Renal pelvis (tissue), 1 donor: ENCODE measurements at regions not wholly inside any gene's neighbourhood (a gene's known extent, or its start where the extent isn't known, plus 50 kb on each side); places are given as distances from the start of the nearest gene placed in this dataset.

ENCODE experiments used
- DNase-seq: peaks from one replicate; pipeline ENCODE4 v3.0.0-alpha.2; 2013

DNA sequence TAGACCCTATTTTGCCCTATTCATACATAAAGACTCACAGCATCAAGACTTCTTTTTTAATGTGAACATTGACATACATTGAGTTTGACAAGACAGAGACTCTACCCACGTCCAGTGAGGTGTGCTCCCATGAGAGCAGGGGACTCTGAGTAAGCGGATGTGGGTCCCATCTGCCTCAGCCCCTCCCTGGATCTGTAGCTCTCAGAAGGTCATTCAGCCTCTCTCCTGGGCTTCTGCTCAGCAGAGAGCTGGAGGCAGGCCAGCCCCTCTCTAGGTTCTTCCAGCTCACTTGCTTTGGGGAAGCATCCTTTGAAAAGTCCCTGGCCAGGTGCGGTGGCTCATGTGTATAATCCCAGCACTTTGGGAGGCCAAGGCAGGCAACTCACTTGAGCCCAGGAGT, 146.9 kb upstream of the ZMIZ1 start:
- no peak for DNase-seq

DNA sequence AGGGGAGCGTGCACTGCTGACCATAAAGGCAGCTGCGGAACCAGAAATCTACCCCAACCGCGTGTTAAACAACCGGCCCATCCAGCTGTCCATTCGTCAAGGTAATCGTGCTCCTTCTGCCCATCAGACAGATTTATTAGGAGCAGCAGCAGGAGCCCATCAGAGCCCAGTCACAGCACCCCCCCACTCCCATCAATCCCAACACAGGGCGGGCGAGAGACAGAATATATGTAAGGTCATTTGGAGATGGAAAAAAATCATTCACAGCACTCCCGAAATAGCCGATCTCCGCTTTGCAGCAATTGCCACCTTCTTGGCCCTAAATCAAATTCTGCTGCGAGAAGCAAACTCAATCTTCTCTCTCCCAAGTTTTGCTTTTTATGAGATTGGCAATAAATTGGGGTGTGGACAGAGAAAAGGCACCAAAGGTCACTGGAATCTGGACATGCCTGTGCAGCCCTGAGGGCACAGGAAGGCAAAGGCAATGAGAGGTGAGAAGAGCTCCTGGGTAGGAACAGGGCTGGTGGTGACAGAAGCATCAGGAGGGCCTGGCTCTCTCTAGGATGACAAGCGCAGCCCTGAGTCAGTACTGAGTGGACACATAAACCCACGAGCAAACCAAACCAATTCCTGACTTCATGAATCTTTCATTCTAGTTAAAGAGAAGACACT, 145.0 kb upstream of the ZMIZ1 start:
- DNase-seq = no peak

DNA sequence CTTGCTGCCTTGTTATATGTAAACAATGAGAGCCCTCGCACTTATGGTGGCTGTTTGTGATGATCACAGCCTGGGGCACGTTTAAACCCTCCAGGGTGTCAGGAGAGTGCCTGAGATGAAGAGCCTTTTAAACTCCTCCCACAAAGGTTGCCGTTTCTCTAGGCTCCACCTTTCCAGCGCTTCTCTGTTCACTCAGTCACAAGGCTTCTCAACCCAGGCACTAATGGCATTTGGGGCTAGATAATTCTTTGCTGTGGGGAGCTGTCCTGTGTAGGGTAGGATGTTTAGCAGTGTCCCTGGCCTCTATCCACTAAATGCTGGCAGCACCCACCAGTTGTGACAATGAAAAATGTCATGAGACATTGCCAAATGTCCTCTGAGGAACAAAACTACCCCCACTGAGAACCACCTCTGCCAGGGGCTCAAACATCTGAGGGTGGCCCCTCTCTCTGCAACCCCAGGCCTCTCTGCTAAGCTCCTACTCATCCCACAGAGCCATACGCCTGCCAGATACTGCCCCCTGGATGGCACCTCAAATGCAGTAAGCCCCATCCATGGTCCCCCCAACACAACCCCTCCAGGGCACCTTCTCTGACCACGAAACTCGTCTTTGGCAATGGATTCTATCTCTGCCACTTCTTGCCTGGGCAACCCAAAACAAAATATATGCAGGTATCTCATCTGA, 144.3 kb upstream of the ZMIZ1 start:
- no peak for DNase-seq

DNA sequence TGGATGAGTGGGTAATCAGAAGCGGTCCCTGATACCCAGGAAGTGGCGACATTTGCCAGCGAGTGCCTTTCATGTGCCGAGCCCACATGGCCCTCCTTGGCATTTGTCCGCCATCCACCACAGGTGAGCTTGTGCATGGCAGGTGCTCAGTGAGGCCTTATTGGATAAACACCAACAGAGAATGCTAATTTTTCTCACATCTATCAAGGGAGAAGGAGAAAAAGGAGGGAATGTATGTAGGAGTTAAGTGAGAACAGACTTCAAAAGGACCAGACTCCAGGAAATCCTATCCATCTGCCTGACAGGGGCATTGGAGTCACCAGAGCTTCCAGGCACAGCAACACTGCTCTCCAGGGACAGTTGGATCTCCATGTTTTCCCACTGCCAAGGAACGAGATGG, 143.5 kb upstream of the ZMIZ1 start:
- no peak for DNase-seq

DNA sequence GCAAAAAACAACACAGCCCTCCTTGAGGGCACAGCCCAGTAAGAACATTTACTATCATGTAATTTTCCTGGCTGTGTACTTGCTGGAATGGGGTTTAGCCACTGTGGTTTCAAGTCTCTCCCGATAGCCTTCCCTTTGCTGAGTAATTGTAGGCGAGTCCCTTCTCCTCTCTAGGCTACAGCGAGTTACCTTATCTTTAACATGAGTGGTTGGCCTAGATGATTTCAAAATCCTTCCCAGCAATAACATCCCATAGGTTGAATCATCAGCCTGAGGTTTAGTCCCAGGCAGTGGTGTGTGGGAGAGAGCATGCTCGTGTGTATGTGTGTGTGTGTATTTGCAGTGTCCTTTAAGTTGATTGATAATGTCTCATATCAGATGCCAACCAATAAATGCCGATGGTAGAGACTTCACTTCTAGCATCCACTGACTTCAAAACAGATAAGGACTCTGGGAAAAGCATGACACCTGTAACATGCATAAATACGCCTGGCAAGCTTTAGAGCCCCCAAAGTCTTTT, 142.9 kb upstream of the ZMIZ1 start:
- DNase-seq = no peak

DNA sequence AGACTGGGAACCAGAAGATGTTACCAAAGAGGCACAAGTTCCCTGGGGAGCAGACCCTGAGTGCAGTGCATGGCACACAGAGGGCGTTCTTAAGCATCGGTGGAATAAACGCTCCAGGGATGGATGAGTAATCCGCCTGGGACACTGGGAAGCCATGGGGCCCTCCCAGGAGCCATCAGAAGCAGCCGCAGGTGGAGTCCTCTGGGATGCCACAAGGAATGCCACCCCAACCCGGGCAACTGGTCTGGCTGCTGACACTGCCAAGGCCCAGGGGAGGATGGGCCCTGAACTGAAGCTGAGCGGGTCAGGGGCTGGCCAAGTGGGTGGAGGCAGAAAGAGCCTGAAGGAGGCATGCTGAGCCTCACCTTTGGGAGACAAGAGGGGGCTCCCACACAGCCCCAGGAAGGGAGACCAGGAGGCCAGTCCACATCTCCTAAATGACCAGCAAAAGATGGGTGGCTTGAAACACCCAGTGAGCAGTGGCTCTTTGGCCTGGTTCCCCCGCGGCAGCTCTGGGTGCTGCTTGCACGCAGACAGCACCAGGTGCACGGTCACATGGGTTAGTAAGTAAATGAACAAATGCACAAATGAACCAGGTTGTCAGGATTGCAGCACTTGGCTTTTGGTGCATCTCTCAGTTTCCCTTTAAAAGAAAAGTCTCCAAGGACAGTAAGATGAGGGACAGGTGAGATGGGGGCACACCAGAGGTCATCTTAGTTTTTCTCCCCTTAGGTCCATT, 141.3 kb upstream of the ZMIZ1 start:
- DNase-seq = no peak

DNA sequence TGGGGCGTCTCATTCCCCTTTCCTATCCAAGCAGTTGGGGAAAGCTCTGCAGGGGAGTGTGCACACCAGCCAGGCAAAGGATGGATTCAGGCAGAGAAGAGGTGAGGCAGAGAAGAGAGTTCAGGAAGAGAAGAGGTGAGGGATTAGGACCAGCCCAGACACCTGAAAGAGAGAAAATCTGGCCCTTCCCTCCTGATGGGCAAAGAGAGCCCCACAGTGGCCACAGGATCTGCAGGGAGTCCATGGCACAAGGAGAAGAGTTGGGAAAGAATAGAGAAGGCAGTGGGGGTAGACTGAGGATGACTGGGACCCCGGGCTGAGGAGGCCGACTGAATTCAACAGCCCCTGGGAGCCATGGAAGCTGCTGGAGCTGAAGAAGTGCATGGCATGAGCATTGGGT, 140.4 kb upstream of the ZMIZ1 start:
- DNase-seq = no peak

DNA sequence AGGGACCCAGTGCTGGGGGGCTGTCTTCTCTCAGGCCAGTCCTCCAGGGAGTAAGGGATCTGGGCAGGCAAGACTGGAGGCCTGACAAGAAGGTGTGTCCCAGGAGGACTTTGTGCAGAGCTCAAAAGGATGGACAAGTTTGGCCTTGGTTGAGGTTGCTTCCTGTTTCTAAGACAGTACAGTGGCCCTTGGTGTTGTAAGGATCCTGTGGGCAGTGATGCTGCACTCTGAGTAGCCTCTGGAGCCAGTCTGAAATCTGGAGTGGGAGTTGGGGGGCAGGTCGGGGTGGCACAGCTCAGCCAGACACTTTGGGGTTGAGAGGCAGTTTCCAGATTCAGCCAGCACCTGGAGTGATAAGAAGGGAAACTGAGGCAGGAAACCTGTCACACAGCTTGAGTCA, 139.2 kb upstream of the ZMIZ1 start:
- no peak for DNase-seq

DNA sequence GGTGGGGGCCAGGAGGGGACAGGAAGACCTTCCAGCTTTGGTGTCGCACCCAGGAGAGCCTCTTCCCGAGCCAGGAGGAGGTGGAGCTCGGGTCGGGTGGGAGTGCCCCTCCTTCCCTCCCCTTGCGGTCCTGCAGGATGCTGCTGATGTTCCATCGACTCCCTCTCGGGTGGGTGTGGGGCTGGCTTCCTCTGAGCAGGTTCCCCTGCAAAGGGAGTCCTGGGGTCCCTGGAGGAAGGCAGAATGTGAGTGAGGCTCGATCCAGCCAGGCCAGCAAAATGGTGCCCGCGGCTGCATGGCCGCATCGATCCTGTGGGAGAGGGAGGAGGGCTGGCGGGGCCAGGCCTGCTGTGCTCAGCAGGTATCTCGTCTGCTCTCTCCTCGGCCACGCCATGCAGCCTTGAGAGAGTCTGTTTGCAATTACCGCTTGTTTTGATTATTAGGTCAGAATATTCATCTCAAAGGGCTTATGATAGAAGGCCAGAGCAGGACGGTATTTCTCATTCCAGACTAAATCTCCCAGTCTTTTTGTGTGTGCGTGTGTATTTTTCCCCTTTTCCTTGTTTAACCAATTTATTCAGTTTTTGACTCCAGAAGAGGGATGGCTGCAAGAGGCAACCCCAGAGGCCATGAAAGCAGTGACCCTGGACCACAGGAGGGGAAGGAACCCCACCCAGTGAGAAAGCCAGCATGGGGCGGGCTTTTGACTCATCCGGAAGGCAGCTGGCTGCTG, 137.3 kb upstream of the ZMIZ1 start:
- DNase-seq = no peak

DNA sequence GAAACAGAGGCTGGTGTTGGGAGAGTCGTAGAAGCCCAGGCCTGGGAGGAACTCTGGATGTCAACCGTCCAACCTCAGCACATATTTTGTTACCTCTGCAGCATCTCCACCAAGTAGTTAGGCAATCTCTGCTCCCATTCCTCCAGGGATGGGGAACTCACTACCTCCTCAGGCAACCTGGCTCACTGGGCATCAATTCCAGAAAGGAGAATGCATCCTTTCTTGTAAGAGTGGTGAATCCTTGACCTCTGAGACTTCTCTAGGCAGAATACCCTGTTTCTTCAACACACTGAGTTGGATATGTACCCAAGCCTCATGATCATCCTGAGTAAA, 136.7 kb upstream of the ZMIZ1 start:
- DNase-seq = no peak

DNA sequence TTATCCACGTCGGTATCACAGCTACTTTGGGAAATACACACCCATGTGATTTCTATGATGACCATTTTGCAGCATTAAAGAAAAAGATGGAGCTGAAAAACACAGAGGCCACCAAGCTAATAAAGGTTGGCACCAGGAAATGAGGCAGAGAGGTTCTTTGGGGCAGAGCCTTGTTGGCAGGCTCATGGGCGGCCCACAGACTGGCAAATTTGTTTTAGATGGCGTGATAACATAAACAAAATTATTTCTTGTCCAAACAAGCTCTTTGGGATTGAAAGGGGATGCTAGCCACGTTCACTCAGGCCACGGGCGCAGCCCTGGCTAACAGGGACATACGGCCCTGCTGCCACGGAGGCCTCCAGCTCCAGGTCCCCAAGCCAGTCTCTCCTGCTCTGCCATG, 135.9 kb upstream of the ZMIZ1 start:
- no peak for DNase-seq

DNA sequence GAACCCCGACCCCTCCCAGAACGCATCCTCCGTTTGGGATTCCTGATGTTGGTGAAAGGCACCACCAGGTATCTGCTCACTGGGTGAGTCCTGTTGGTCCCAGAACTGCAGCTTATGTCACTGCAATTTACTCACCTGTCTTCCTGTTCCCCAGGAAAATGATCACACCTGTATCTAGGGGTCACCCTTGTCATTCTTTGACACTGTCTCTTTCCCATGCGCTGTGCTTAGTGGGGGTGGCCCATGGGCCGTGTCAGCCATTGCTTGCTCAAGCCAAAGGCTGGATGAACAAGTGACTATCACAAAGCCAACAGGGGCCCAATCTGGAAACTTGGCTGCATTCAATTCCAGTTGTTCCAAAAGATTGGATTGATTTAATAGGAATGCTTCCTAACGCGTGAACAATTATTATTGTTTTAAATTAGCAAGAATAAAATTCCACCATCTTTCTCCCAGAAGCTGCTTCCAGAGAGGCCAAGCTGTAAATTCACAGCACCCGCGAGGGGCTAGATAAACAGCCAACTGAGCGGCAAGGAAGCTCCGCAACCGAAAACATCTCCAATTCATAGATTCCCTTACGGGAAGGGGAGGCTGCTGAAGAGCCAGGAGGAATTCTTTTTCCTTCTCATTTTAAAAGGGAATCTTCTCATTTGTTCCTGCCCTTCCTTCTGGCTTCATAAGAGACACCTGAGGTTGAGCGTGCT, 134.8 kb upstream of the ZMIZ1 start:
- DNase-seq = no peak

DNA sequence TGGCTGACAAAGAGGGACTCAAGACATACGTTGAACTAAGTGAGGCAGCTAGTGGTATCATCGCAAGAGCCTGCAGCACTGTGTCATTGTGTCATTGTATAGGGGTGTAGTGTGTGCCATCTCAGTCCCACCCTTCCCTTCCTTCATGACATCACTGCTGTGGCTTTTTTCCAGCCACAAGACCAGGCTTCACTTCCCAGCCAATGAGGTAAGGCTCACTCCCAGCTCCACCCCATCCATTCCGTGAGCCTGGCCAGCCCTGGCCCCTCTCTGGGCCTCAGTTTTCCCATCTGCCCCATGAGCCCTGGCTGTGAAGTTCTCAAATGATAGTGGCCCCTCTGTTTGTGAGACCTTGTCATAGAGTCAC, 134.3 kb upstream of the ZMIZ1 start:
- DNase-seq = no peak

DNA sequence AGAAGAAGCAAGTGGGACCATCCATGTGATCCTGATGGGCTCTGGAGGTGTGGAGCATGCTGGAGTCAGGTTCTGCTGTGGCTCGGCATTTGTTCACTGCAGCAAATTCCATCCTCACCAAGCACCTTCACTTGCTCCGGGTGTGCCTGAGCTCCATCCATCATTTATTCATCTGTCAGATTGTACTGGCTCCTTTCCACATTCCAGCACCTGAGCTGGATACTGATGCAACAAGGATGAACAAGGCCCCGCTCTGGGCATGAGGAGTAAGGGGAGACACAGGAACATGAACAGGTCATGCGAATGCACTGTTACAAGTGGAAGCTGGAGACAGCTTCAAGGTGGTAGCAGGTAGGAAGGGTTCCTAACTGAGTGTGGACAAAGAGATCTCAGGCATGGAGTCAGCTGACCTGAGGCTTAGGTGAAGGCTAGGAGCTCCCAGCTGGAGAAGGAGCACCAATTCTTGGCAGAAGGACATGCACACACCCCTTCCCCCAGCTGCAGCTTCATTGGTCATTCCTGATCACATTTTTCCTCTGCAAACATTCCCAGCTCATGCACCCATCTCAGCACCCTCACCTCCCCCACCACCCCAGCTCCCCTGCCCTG, 133.7 kb upstream of the ZMIZ1 start:
- no peak for DNase-seq

DNA sequence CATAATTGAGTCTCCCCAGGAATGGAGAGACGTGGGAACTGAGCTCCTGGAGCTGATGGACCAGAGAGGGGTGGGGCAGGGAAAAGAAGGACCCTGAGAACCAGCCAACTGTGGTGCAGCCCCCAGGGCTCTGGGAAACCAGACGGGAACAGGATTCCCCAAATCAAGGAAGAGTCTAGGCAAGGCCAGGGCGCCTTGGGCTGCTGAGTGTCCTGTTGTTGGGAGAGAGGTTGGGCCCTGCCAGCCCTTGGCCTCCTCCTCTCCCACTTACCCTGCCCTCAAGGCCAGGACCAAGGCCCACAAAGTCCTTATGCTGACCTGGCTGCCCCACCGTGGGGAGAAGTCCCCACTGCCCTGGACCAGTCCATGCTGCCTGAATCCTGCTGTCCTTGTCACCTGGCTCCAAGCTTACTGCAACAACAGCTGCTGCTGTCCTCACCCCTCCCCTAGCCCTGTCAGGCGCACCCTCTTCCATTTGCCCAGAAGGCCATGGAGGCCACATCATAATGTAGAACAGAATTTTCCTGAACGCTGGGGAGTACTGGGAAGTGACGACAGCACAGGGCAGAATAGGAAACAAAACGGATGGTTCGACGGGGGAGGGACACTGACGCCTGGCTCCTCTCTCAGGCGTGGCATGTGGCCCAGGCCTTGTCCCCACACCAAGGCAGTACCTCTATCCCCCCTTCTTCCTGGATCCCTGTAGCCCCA, 132.9 kb upstream of the ZMIZ1 start:
- DNase-seq = no peak

DNA sequence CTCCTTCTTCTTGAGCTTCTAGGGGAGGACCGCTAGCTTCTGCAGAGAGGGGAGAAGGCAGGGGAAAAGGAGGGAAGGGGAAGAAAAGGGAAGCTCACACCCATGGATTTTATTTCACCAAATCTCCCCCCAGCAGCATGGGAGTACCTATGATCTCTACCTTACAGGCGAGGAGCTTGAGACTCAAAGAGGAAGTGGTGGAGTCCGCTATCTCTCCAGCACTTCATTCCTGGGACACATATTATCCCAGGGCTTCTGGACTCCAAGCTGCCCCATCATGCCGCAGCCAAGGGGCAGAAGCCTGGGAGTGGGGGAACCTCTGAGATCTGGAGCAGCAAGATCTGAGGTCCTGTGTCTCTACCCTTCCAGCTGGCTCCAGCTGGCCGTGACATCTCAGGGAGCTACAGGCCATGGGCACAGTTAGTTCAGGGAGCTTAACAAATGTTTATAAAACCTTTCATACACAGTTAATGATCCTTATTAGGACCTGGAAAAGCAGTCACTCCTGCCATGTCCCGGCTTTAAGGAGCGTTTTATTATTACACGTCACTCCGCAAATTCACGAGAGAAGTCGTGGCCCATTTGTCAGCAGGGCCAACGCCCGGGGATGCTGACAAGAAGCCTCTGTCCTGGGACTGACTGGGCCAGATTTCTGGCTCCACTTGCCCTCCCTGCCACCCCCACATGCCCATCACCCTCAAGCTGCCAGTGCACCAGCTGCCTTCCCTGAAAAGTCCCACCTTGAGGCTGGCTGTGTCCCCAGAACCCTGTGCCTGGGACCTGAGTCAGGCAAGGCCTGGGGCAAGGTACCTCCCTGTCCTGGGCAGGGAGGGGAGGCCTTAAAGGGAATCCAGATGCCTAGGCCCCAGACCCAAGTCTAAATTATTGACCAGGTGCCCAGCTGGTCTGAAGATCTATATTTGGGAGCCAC, 132.1 kb upstream of the ZMIZ1 start:
- peak; percentile 44 for DNase-seq

DNA sequence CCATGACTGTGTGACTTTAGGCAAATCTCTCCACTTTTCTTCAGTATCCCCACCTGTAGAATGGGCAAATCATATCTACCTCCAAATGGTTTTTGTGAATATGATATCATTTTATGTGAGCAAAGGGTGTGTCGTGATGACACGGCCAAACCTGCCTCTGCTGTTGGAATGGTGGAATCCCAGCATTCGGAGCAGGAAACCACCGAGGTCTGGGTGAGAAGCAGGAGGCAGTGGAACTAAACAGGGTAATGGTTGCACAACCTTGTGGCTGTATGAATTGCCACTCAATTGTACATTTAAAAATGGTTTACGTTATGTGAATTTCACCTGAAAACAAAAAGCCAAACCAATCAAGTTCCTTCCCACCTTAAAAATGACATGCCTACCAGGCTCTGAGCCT, 131.4 kb upstream of the ZMIZ1 start:
- no peak for DNase-seq

DNA sequence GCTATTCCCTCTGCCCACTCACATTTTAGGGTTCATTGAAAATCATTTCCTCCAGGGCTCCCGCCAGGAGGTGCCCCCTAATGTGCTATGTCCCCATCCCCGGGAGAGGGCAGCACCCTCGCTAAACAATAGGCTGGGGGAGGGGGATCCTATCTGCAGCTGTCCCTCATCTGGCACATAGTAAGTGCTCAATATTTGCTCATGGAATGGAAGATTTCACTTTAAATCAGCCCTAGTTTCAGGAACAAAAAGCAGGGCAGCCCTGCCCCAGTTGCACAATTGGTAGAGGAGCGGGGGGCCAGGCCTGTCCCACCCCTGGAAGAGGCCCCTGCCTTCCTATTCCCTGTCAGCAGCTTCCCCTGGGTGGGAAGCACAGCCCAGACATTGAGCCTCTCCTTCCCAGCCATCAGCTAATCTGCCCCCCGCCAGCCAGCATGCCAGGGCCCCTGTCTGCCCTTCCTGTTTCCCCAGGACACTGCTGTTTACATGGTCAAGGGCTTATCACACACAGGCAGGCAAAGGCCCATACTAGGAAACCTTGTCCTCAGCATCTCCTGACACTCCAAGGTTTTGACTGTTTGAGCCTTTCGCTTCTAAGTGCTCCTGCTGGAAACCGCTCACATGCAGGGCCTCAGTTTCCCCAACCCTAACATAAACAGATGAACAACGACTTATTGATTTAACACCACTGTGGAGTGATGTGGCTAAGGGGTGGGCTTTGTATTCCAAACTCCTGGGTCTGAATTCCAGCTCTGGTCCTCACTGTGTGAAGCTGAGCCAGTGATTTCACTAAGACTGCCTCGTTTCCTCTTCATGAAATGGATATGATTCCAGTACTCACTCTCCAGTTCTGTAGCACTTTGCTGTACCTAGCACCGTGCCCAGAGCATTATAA, 130.7 kb upstream of the ZMIZ1 start:
- no peak for DNase-seq
